Lower leg skin (tissue), 3 donors: ENCODE measurements at regions not wholly inside any gene's neighbourhood (a gene's known extent, or its start where the extent isn't known, plus 50 kb on each side); places are given as distances from the start of the nearest gene placed in this dataset.

Experiments used
- POLR2A ChIP-seq, 2 donors: fragments of 450-650 bp; IDR thresholded peaks; one replicate each; pipeline ENCODE4 v1.6.1; 2016 to 2017; ENCODE audit warnings: antibody characterized with exemption in 2 of 2, mild to moderate bottlenecking in 1 of 2, moderate library complexity in 1 of 2
- TF ChIP-seq, protein P1 (sequence below), 3 donors: fragments of 450-650 bp; IDR thresholded peaks; one replicate each; pipeline ENCODE4 v1.5.1; 2016; ENCODE audit warnings: antibody characterized with exemption in 3 of 3, mild to moderate bottlenecking in 3 of 3, moderate library complexity in 2 of 3

DNA sequence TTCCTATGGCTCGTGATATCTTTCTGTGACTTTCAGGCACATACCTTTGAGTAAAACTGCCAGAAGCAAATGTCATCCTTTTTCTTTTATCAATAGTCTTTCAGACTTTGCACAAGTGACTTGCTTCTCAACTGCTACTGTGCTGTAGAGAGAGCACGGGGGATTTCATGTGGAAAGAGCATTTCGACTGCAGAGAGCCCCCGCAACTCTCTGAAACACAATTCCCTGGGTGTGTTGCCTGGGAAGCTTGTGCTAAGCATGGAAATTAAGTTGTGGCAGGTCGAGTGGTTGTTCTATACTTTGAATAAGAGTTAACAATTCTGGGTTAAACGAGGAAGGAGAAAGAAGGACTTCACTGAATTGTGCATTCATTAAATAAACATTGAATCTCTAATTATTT, 659.1 kb downstream of the TDRD15 start:
- TF ChIP-seq, protein P1, sequence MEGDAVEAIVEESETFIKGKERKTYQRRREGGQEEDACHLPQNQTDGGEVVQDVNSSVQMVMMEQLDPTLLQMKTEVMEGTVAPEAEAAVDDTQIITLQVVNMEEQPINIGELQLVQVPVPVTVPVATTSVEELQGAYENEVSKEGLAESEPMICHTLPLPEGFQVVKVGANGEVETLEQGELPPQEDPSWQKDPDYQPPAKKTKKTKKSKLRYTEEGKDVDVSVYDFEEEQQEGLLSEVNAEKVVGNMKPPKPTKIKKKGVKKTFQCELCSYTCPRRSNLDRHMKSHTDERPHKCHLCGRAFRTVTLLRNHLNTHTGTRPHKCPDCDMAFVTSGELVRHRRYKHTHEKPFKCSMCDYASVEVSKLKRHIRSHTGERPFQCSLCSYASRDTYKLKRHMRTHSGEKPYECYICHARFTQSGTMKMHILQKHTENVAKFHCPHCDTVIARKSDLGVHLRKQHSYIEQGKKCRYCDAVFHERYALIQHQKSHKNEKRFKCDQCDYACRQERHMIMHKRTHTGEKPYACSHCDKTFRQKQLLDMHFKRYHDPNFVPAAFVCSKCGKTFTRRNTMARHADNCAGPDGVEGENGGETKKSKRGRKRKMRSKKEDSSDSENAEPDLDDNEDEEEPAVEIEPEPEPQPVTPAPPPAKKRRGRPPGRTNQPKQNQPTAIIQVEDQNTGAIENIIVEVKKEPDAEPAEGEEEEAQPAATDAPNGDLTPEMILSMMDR (IDR thresholded peaks at IDR 0.05), result no peak
- TF ChIP-seq POLR2A (IDR thresholded peaks at IDR 0.05), result no peak
